CD4-positive, alpha-beta T cell treated with Interferon gamma for 1 hour (primary cell): ENCODE measurements at regions not wholly inside any gene's neighbourhood (a gene's known extent, or its start where the extent isn't known, plus 50 kb on each side); places are given as distances from the start of the nearest gene placed in this dataset.
"Not testable (repeated sequence)": the region's sequence is repeated elsewhere in the genome, so short reads cannot be mapped to it uniquely, and the experiment has no call there.

Experiments used
- DNase-seq: peaks from one replicate; pipeline ENCODE4 v3.0.0-alpha.2; 2020

DNA sequence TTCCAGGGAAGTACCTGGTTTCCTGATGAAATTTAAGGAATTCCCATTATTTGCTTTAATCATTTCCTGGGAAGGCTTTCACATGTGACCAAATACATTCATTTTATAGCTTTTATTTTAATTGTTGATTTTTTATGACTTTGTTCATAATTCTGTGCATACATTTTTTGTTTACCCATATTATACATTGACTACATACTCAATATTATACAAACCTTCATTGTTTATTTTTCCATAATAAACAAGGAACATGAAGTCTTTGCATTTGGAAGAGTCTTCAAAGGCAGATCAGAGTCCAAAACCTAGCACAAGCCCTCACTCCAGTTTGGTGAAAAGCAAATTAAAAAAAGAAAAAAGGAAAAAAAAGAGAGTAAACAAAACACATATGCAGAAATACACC is 218.3 kb upstream of the NRIP1 start:
- no peak for DNase-seq

DNA sequence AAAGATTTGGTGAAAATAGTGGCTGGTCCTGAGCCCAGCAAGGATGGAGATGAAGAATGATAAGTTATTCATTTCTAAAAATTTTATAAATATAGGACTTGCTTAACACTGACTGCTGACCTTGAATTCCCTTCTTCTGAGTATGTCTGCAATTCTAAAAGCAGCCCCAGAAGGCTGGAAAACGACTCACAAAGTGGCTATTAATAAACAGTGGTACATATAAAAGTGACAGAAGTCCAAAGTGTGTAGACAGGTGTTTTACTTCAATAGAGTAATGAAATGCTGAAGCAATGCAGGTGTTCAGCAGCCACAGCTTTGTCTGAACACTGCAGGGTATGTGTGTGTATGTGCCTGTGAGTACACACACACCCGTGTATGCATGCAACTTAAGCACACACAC is 219.0 kb upstream of the NRIP1 start:
- no peak for DNase-seq

DNA sequence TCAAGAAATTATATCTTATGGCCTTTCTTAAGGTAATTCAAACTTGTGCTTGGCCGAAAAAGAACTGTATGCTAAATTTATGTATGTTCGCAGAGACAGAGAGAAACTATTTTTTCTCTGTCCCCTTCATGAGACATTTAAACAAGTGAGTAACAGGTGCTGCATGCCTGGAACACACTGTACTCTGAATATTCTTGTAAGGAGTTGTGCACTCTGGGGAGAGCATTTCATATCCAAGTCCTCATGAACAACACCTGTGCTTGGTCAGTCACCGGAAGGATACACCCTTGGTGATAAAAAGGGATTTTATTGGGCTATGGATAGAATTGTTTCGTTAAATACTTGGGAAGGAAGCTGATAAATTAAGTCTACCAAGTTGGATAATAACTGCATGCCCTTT is 220.8 kb upstream of the NRIP1 start:
- DNase-seq, result no peak

DNA sequence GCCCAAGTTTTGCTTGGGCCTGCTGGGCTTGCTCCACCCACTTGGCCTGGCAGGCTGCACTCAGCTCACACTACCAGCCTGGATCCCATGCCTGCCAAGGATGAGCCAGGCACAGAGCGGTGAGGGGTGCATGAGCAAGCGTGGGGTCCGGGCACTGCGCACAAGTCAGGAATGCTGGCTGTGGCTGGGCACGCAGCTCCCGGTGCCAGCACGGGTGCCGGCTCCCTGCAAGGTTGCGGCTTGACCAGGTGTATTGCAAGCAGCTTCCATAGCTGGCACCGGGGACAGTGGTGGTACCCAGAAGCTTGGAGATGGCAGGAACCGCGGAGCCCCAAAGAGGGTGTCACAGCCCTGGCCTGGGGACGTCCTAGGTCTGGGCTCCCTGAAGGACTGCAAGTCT is 224.4 kb upstream of the NRIP1 start:
- no peak for DNase-seq

DNA sequence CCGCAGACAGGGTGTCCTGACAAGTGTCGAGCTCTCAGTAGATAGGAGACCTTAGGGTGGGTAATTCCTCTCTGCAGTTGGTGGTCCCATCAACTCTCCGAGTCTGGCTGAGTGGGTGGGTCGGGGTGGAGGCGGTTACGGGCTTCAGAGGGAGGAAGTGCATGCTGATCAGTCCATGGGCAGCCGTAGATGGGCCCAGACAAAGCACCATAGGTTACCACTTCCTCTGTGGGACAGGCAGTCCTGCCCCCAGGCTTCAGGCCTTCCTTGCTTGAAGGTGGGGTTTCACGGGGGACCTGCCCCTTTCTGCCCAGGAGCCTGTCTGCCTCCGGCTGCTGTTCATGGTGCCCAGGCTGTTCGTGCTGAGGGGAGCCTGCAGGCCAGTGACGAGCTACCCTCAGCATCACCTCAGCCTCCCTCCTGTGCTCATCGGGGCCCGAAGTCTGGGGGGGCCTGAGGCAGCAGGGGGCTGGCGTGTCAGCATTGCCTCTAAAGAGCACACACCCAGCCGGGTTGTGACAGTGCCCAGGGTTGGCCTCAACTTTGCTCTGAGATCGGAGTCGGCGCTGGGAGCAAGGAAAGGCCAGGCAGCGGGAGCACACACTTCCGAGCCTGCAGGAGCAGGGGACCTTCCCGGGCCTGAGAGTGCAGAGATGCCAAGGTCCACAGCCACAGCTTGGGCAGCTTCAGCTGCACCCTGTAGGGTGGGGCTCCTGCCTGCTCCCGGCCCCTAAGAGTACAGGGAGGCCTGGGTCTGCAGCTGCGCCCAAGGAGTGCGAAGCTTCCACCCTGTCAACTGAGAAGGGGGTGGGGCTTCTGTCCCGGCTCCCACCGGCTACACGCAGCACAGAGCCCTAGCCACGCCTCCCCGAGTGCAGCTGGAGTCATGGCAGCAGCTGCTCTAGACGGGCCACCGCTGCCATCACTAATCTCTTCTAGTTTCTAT is 225.4 kb upstream of the NRIP1 start:
- DNase-seq, result no peak

DNA sequence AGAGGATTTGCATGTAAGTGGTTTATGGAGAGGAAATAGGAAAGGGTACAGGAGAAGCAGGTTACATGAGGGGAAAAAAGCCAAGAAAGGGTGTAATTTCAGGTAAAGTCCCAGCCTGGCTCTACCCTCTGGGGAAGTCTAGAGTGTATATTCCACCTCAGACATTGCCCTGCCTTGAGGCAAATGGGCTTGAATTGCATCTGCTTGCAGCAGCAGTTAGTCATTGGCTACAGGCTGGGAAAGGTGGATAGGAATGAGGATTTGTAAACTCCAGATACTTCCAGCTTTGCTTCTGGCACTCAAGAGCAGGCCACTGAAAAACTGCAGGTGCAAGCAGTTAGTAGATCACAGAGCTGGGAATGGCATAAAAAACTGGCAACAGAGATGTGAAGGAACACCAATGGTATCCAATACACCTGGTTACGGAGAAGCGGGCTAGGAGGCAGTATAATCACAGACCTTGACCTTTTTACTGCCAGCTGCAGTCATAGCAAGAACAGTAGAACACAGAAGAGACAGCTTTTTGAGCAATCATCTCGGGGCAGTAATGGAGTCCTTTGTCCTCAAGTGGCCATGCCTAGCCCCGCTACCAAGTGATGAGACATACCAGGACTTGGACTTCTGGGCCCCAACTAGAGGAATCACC is 226.9 kb upstream of the NRIP1 start:
- no peak for DNase-seq

DNA sequence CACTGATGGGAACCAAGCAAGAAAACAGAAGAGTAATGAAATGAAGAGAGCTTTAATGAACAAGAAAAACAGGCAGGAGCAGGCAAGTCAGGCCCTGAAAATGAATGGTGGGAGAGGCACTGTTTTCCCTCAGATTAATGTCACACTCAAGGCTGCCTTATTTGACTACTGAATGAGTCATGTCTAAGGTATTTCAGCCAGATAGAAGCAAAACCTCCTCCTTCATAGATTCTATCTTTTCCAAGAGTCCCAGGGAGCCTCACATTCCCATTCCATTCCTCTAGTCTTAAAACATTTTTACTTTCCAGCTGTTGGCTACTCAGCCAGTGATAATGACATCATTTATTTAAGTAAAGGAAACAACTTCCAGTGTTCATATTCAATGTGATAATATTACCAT is 228.4 kb upstream of the NRIP1 start:
- no peak for DNase-seq

DNA sequence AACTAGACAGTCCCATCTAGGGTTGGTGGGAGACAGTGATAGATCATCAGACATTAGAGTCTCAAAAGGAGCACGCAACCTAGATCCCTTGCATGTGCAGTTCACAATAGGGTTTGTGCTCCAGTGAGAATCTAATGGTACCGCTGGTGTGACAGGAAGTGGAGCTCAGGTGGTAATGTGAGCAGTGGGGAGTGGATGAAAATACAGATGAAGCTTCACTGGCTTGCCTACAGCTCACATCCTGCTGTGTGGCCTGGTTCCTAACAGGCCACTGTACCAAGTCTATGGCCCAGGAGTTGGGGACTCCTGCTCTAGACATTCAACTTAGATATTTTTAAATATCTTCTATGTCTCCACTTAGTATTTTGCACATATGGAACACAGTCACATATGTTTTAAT is 231.1 kb upstream of the NRIP1 start:
- DNase-seq, result no peak

DNA sequence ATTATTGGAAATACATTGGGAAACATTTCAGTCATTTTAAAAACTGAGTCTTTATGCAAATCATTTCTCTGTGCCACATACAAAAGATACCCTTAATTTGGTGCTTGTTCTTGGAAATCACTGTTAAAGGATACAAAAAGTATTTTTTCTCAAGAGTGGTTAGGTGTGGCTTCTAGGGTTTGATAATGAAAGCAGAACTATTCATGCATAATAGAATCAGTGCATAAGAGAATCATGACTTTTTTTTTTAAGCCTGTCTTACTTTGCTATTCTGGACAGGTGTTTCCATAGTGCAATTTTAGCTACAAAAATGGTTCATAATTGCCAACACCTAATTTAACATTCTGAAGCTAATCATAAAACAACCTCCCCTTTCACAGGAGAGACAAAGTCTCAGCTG is 233.0 kb upstream of the NRIP1 start:
- DNase-seq, result no peak

DNA sequence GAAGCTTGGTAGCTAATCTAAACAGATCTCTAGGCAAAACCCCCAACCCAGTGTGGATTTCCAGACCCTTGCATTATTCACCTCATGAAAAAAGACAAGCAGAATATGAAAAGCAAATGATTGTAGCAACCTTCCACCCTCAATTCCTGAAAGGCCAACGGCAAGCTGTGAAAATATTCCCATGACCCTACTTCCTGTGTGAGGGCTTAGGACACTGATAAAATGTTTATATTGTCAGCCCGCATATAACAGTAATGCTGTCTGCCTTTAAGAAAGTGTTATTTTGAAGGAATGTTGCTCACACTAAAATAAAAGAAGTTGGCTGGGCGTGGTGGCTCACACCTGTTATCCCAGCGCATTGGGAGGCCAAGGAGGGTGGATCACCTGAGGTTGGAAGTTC is 233.5 kb upstream of the NRIP1 start:
- no peak for DNase-seq

DNA sequence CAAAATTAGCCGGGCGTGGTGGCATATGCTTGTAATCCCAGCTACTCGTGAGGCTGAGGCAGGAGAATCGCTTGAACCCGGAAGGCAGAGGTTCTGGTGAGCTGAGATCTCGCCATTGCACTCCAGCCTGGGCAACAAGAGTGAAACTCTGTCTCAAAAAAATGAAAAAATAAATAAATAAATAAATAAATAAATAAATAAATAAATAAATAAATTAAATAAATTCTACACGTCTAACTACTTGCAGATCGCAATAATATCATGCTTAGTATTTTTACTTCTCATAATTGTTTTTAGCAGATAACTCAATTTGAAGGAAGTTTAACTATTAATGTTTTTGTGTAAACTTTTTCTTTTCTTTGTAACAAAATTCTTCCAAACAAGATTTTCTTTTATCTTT is 234.0 kb upstream of the NRIP1 start:
- DNase-seq, result not testable (repeated sequence)

DNA sequence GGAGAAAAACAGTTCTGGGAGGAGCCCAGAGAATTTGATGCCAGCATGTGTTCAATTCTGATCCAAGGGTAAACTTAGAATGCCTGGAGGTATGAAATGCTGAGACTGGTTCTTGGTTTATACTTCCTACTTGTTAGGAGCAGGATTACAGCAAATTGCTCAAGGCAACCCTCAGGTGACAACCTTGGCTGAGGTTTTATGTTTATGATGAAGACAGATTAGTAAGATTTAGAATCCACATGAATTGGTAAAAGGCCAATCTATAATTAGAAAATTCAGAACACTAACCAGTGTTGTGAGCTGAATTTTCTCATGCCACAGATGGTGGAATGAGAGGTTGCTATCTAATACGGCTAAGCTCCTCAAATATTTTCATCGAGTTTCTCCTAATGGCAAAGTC is 235.3 kb upstream of the NRIP1 start:
- DNase-seq, result no peak

DNA sequence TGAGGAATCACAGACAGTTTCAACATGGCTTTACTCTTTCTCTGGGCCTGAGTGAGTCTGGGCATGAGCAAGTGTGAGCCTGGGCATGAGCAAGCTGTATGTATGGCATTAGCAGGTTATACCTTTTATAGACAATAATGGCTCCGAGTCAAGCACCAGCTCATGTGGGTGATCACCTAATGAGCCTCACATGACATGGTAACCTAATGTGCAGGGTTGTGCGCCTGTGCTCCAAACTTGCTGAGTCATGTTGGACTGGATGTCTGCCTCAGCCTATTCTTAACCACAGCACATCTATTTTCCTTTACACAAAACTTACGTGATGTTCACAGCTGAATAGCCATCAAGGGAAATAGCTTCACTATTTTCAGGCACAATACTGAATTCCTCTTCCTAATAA is 236.2 kb upstream of the NRIP1 start:
- no peak for DNase-seq

DNA sequence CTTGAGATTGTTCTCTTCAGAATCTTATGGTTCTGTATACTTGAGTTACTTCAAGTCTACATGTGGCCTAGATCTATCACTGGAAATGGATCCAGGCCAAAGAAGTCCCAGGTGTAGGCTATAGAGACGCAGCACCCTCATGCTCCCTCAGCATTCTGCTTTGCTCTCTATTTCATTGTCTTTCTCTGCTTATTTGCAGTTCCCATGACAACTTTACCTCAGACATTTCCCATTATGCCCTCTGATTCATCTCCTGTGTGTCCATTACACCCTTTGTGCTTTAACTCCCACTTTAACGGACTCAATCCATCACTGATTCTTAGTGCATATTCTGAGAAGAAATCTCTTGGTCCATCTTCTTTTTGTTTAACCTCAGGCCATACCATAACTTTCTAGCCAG is 236.9 kb upstream of the NRIP1 start:
- no peak for DNase-seq

DNA sequence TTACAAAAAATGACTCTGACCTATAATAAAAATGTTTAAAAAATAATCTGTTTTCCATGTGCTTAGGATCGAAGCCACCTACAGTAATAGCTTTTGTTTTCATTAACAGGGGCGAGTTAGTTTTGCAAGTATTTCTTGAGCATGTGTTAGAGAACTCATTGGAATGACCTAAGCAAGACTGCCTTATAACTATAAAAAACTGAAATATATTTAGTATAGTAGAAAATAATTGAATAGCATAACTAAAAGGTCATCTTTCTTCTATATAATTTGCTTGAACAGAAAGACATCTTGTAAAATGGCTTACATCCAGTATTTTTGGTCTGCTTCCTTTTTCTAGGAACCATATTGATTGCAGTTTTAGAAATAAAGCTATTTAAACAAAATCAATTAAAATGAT is 241.5 kb upstream of the NRIP1 start:
- no peak for DNase-seq

DNA sequence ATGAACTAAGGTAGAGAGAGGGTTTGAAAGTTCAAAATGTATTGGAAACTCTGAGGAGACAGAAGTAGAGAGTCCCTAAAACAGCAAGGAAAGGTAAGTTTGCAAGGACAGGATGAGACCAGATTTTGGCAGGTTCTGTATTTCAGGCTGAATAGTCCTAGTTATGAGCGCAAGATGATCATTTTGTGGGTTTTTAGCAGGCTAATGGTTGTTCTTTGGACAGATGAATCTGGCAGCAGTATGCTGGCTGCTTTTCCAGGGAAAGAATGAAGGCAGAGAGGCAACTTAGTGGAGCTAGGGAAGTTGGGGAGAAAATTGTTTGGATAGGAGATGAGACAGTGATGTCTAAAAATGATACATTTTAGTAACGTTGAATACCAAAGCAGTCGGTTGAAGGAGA is 243.5 kb upstream of the NRIP1 start:
- no peak for DNase-seq

DNA sequence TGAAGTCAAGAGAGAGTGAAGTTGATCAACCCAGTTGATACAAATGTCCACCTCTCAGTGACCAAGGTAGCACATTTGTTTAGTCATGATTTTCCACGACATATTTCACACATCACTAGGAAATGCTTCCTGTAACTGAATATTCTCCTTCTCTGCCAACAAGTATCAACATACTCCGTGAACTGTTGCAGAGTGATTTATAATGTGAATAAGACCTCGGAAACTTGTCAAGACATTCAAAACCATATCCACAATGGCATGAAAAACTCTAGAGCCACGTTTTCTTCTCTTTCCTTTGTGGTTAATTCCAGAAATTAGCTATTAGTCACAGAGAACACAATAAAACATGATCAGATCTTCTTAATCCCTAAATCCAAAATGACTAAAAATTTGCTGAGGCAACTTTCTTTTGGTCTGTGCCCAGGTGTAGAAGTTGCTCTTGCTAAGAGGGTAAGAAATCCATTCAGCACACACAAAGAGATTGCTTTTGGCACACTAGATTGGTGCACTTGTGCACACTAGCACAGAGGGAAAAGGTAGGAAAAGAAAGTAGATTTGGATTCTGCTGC is 244.3 kb upstream of the NRIP1 start:
- DNase-seq, result no peak

DNA sequence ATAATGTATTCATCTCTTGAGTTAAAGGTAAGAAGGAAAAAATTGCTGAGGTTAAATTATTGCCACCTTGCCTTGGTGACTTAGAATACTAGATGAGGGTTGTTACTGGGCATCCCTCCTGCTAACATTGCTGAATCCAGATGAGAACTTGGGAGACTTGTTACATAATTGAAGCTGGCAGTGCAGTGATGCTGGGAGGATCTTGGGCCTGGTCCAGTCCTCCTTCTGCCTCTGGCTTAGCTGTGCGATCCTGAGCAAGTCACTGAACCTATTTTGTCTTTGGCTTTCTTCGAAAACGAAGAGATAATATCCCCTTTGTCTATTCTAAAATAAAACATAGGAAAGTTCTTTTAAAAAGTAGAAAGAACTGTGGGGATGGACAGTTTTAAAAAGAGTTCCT is 244.9 kb upstream of the NRIP1 start:
- DNase-seq, result no peak

DNA sequence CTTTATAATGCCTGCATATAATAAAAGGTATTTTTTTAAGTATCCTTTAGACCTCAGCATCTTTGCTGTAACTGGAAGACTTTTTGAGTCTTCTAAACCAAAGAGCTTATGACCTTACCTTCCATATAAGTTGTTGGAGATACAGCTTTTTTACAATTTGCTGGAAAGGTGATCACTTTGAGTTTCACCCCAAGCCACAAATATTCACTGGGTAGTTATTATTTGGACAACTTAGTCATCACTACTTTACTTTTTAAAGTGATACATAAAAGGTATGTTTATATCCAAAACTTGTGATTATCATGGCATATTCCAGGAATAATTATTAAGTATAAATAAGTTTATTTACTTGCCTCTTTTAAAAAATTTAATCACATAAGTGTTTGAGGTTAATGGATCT is 246.7 kb upstream of the NRIP1 start:
- DNase-seq, result no peak

DNA sequence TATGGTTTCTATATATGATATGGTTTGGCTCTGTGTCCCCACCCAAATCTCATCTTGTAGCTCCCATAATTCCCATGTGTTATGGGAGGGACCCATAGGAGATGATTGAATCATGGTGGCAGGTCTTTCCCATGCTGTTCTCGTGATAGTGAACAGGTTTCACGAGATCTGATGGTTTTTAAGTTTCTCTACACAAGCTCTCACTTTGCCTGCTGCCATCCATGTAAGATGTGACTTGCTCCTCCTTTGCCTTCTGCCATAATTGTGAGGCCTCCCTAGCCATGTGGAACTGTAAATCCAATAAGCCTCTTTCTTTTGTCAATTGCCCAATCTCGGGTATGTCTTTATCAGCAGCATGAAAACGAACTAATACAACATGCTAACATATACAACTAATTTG is 252.2 kb upstream of the NRIP1 start:
- not testable (repeated sequence) for DNase-seq

DNA sequence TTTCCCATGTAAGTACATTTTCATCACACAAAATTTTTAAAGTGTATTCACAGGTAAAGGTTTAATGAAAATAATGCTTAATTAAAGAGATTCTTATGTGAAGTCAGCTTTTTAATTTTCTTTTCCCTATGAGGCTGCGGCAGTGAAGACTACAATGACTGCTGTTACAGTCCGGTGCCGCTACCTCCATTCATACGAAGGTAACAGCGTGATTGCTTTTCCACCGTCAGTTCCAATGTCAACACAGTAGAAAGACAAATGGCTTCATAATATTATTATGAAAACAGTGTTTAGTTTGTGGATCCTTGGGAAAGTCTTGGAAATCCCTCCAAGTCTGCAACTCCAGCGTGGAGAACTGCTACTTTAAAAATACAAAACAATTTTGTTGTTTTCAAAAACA is 254.9 kb upstream of the NRIP1 start:
- DNase-seq, result no peak

DNA sequence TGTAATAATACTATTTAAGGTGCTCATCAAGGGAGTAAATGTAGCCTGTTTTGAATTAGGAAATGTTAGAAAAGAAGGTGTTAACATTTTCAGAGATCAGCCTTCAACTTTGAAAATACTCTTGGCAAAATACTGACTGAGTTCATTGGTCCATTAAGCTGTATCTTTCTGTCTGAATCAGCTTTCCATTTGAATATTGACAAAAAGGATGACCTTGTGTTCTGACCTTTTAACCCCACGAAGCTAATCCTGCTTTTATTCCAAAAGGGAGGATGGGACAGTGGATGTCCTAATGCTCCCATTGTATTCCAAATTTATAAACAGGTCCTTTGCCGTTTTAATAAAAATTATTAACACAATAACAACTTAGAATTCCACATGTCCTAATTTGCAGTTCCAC is 259.7 kb upstream of the NRIP1 start:
- DNase-seq, result no peak

DNA sequence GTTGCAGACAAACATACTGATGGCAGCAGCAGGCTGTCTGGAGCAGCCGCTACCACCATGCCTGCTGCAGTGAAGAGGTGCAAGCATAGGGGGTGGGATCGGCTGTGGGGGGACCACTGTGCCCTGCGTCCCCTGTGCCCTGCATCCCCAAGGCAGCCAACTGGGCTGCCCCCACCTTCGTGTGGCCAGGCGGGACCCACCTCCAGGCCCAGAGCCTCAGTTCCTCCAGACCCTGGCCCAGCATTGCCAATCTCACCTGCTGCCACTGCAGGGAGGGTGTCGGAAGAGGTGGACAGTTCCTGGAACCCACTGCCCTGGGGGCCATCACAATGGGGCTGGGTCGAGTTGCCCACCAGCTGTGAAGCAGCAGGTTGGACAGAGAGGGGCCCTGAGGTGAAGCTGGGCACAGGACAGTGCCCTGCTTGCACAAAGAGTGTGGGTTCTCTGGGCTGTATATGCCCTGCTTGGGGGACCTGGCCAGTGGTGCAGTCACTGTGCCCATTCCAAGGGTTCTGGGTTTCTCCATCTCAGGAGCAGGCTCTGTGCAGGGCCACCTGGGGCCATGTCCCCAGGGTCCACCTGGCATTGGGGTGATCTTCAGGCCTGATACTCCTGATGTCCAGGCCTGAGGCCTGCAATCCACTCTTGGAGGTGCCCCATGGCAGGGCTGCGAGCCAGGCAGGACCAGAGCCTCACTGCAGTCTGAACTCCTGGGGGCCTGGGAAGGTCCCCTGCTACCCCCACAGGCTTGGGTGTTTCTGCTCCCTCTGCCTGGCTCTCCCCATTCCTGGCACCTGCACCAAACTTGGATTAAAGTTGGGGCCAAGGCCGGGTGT is 261.4 kb upstream of the NRIP1 start:
- DNase-seq, result no peak
